ENCODE measurements at regions not wholly inside any gene's neighbourhood (a gene's known extent, or its start where the extent isn't known, plus 50 kb on each side); places are given as distances from the start of the nearest gene placed in this dataset.

GRCh38 chr2:158743879-158744278 is 51.2 kb upstream of the DAPL1 start:
- Mint-ChIP-seq H3K4me3 (no peak overlapping the region), H3K4me1 (no peaks in the 10 kb centered on the region), H3K27ac (no peak overlapping the region), H3K27me3 (peaks cover 9% of the 10 kb centered on the region), H3K36me3 (ENCODE audit: low read depth) (no peaks in the 10 kb centered on the region), H3K9me3 (no peaks in the 10 kb centered on the region)
- no peak for ATAC-seq (ENCODE audit: low read depth)
- TF ChIP-seq CTCF (IDR thresholded peaks at IDR 0.05) = no peak
- intact Hi-C loops (cut with micrococcal nuclease) = loop anchor here (2.0 kb wide), 1 partner anchor 565 kb away; no protein-coding TSS in a partner anchor
- ChIA-PET POLR2A (no interaction called here), CTCF (interaction anchor here (1.2 to 3.0 kb wide), 2 partner anchors 564 to 719 kb away, joined by 3 to 19 read pairs; no protein-coding TSS in a partner anchor)
- DNase-seq = no peak

- CTCF ChIA-PET = interaction anchor here (1.0 to 3.0 kb wide), 5 partner anchors 9 to 721 kb away, joined by 3 to 27 read pairs (median 13); no protein-coding TSS in a partner anchor
- H3K36me3 Mint-ChIP-seq (ENCODE audit: low read depth) = no peaks in the 10 kb centered on the region
- H3K4me1 Mint-ChIP-seq = no peaks in the 10 kb centered on the region
- H3K27ac Mint-ChIP-seq = no peak overlapping the region
- no peaks in the 10 kb centered on the region for H3K9me3 Mint-ChIP-seq
- H3K4me3 Mint-ChIP-seq = no peak overlapping the region
- TF ChIP-seq CTCF (IDR thresholded peaks at IDR 0.05) = no peak
- peaks cover 11% of the 10 kb centered on the region for H3K27me3 Mint-ChIP-seq
- no peak for ATAC-seq (ENCODE audit: low read depth)
- POLR2A ChIA-PET = no interaction called here
- intact Hi-C loops (cut with micrococcal nuclease) = loop anchor here (1.0 to 2.0 kb wide), 2 partner anchors 566 to 721 kb away; no protein-coding TSS in a partner anchor
- no peak for DNase-seq
Observed at GRCh38 chr2:158745067-158745865, 49.9 kb upstream of the DAPL1 start.
